ENCODE measurements at regions not wholly inside any gene's neighbourhood (a gene's known extent, or its start where the extent isn't known, plus 50 kb on each side); places are given as distances from the start of the nearest gene placed in this dataset.

- DNase-seq (no peak), FAIRE-seq (no peak)
- no peaks in the 10 kb centered on the region for H3K27me3 ChIP-seq (ENCODE audit: control insufficient read depth, insufficient read depth, low read length)
- no peak overlapping the region for H3K27ac ChIP-seq (ENCODE audit: low read depth in 2 of 2, low read length in 2 of 2)
- intact Hi-C loops (cut with DNase I) = no loop called here
- TF ChIP-seq CTCF (IDR thresholded peaks at IDR 0.05; ENCODE audit: borderline replicate concordance, extremely low read depth, insufficient read depth) = no peak
- no peaks in the 10 kb centered on the region for H3K9me3 ChIP-seq (ENCODE audit: control insufficient read depth in 2 of 3, insufficient read depth in 1 of 3, low read length in 3 of 3)
- no peak overlapping the region for H3K4me3 ChIP-seq (ENCODE audit: low read length in 3 of 3)
- no peaks in the 10 kb centered on the region for H3K4me1 ChIP-seq (ENCODE audit: control insufficient read depth in 2 of 3, insufficient read depth in 2 of 3, low read depth in 1 of 3, low read length in 3 of 3)
- H3K9ac ChIP-seq (ENCODE audit: low read length in 3 of 3) = no peak overlapping the region
- no peaks in the 10 kb centered on the region for H3K36me3 ChIP-seq (ENCODE audit: control insufficient read depth in 2 of 3, insufficient read depth in 3 of 3, low read length in 3 of 3)
These were observed 677.2 kb upstream of the MAN1A1 start for GRCh38 chr6:120026791-120027190.

GRCh38 chr6:120010075-120010474 lies 660.5 kb upstream of the MAN1A1 start:
- no peak for TF ChIP-seq CTCF (IDR thresholded peaks at IDR 0.05; ENCODE audit: borderline replicate concordance, extremely low read depth, insufficient read depth)
- Histone ChIP-seq H3K9me3 (ENCODE audit: control insufficient read depth in 2 of 3, insufficient read depth in 1 of 3, low read length in 3 of 3) (no peaks in the 10 kb centered on the region), H3K4me1 (ENCODE audit: control insufficient read depth in 2 of 3, insufficient read depth in 2 of 3, low read depth in 1 of 3, low read length in 3 of 3) (no peaks in the 10 kb centered on the region), H3K4me3 (ENCODE audit: low read length in 3 of 3) (no peak overlapping the region), H3K36me3 (ENCODE audit: control insufficient read depth in 2 of 3, insufficient read depth in 3 of 3, low read length in 3 of 3) (no peaks in the 10 kb centered on the region), H3K27ac (ENCODE audit: low read depth in 2 of 2, low read length in 2 of 2) (no peak overlapping the region), H3K27me3 (ENCODE audit: control insufficient read depth, insufficient read depth, low read length) (no peaks in the 10 kb centered on the region), H3K9ac (ENCODE audit: low read length in 3 of 3) (no peak overlapping the region)
- DNase-seq (no peak), FAIRE-seq (no peak)
- intact Hi-C loops (cut with DNase I) = no loop called here

- FAIRE-seq = no peak
- H3K4me3 ChIP-seq (ENCODE audit: low read length in 3 of 3) = no peak overlapping the region
- H3K27ac ChIP-seq (ENCODE audit: low read depth in 2 of 2, low read length in 2 of 2) = no peak overlapping the region
- no peaks in the 10 kb centered on the region for H3K9me3 ChIP-seq (ENCODE audit: control insufficient read depth in 2 of 3, insufficient read depth in 1 of 3, low read length in 3 of 3)
- H3K9ac ChIP-seq (ENCODE audit: low read length in 3 of 3) = no peak overlapping the region
- H3K27me3 ChIP-seq (ENCODE audit: control insufficient read depth, insufficient read depth, low read length) = no peaks in the 10 kb centered on the region
- intact Hi-C loops (cut with DNase I) = no loop called here
- no peaks in the 10 kb centered on the region for H3K4me1 ChIP-seq (ENCODE audit: control insufficient read depth in 2 of 3, insufficient read depth in 2 of 3, low read depth in 1 of 3, low read length in 3 of 3)
- TF ChIP-seq CTCF (IDR thresholded peaks at IDR 0.05; ENCODE audit: borderline replicate concordance, extremely low read depth, insufficient read depth) = no peak
- no peak for DNase-seq
- no peaks in the 10 kb centered on the region for H3K36me3 ChIP-seq (ENCODE audit: control insufficient read depth in 2 of 3, insufficient read depth in 3 of 3, low read length in 3 of 3)
These were observed 655.9 kb upstream of the MAN1A1 start for GRCh38 chr6:120005292-120005976.

All from kidney (tissue), 13 donors.